Heart left ventricle (tissue), 16 donors: ENCODE measurements at regions not wholly inside any gene's neighbourhood (a gene's known extent, or its start where the extent isn't known, plus 50 kb on each side); places are given as distances from the start of the nearest gene placed in this dataset.

Experiments
- ATAC-seq, 4 donors: fragments of 200-7000 bp; cut with Tn5 transposase; one replicate each; pipeline ENCODE4 v1.9.1; 2020 to 2022; ENCODE audit warnings: moderate library complexity in 4 of 4, mild to moderate bottlenecking in 3 of 4, moderate number of reproducible peaks in 1 of 4
- DNase-seq, 5 donors: peaks; one replicate each; pipeline ENCODE4 v3.0.0-alpha.2; 2020
- H3K27ac ChIP-seq, 12 donors: fragments of 200-600 bp; sonication (generic) in 4 of 12; one replicate each; pipeline versions ENCODE4 v1.5.0 to v1.8.0; 2016 to 2022; ENCODE audit warnings: mild to moderate bottlenecking in 2 of 12
- H3K27me3 ChIP-seq, 9 donors: fragments of 200-600 bp; sonication (generic) in 2 of 9; one replicate each; pipeline versions ENCODE4 v1.5.1 to v1.8.0; 2016 to 2022; ENCODE audit warnings: mild to moderate bottlenecking in 3 of 9
- H3K36me3 ChIP-seq, 9 donors: fragments of 200-600 bp; sonication (generic) in 2 of 9; one replicate each; pipeline versions ENCODE4 v1.5.0 to v1.8.0; 2018 to 2022; ENCODE audit warnings: mild to moderate bottlenecking in 2 of 9
- H3K4me1 ChIP-seq, 12 donors: fragments of 200-600 bp; sonication (generic) in 4 of 12; one replicate each; pipeline versions ENCODE4 v1.5.0 to v1.8.0; 2016 to 2022; ENCODE audit warnings: mild to moderate bottlenecking in 3 of 12
- H3K4me3 ChIP-seq, 12 donors: fragments of 200-600 bp; sonication (generic) in 4 of 12; one replicate each; pipeline versions ENCODE4 v1.5.0 to v1.8.0; 2017 to 2022; ENCODE audit warnings: mild to moderate bottlenecking in 9 of 12, moderate library complexity in 4 of 12
- H3K9me3 ChIP-seq, 12 donors: fragments of 200-600 bp; sonication (generic) in 4 of 12; one replicate each; pipeline versions ENCODE4 v1.5.0 to v1.8.0; 2016 to 2022; ENCODE audit warnings: mild to moderate bottlenecking in 1 of 12
- CTCF ChIP-seq, 12 donors: fragments of 200-600 bp; sonication (generic) in 4 of 12; IDR thresholded peaks; one replicate each; pipeline versions ENCODE4 v1.5.0 to v1.8.0; 2018 to 2022; ENCODE audit warnings: antibody characterized with exemption in 12 of 12, mild to moderate bottlenecking in 5 of 12
- POLR2A ChIP-seq, 2 donors: fragments of 450-650 bp; IDR thresholded peaks; one replicate each; pipeline ENCODE4 v1.6.1; 2017; ENCODE audit warnings: antibody characterized with exemption in 2 of 2, mild to moderate bottlenecking in 2 of 2, moderate library complexity in 2 of 2
- WGBS, 4 donors: extraction: QIAGEN DNeasy Blood & Tissue Kit in 2 of 4; methylation state at CpG; one replicate each; pipeline versions ENCODE4 v1.1.5 to v1.1.7; 2013 to 2018; 5-methylcytosine and 5-hydroxymethylcytosine counted together
- intact Hi-C, 10 donors: fragments of 100-400 bp; cut with DNase I; formaldehyde crosslinking; loops; one replicate each; pipeline versions ENCODE4 v1.11.1 to v1.14.2; 2022
- donor health status: ischemic (EF 13 %, LVEDD 7.1; RV severe dilation, severe dysfunction).
- donor health status: healthy with polysubstance abuse.
- donor health status: DM: no; HTN: yes; CAD: no.
- donor health status: DM: no; HTN: no; CAD: no.
- donor health status: ischemic (EF 25% LVEDD 6.9; RV normal size, moderate dysfunction).
- donor health status: ischemic (EF 25% LVEDD 5.7; RV mildly dilated, moderate dysfunction).
- donor health status: healthy.
- donor health status: DM: yes; HTN: yes; CAD: no.
- donor health status: ischemic (EF 35%, LVEDD 5.7; RV mildly dilated, moderate dysfunction).
- donor health status: nonischemic (EF 11% LVEDD 7.7; RV severe dilation, severe dysfunction).
- donor health status: DM: yes; HTN: yes; CAD: no.
- donor health status: PGD.
- donor health status: ischemic (EF 29% LVEDD 5.4; RV normal size, mild dysfunction).
- donor health status: nonischemic (EF 23%, LVEDD 6.1; RV moderate dilation, normal function).

GRCh38 chr1:221565711-221566110 is 176.2 kb downstream of the DUSP10 start:
- no peak overlapping the region for H3K4me3 ChIP-seq
- TF ChIP-seq CTCF (IDR thresholded peaks at IDR 0.05), result no peak
- DNase-seq (peak in 3 of 5 donors; percentile 26 to 73 (median 61)), ATAC-seq (peak; percentile 92 to 96 (median 96))
- WGBS, 4 donors, result 35 to 43% (median 39%) methylated on average over 5 of the region's 5 CpGs
- H3K36me3 ChIP-seq, result no peaks in the 10 kb centered on the region
- peak overlapping the region in 8 of 12 donors; percentile 1 to 63 (median 41) for H3K27ac ChIP-seq
- no peaks in the 10 kb centered on the region for H3K9me3 ChIP-seq
- intact Hi-C loops, result loop anchor here in 1 of 10 donors (10.0 kb wide), 1 partner anchor 179 kb away; the partner anchor contains the start of gene DUSP10
- no peaks in the 10 kb centered on the region for H3K27me3 ChIP-seq
- peaks cover 0 to 27% (median under 1%) of the 10 kb centered on the region in 12 donors for H3K4me1 ChIP-seq

- Histone ChIP-seq H3K36me3 (no peaks in the 10 kb centered on the region), H3K27ac (no peak overlapping the region), H3K9me3 (no peaks in the 10 kb centered on the region), H3K4me1 (peaks cover 0 to 27% (median under 1%) of the 10 kb centered on the region in 12 donors), H3K4me3 (no peak overlapping the region), H3K27me3 (no peaks in the 10 kb centered on the region)
- TF ChIP-seq POLR2A (IDR thresholded peaks at IDR 0.05), result no peak
- 54 to 62% (median 59%) methylated on average over 3 of the region's 3 CpGs for WGBS, 4 donors
- intact Hi-C loops, result loop anchor here in 1 of 10 donors (10.0 kb wide), 1 partner anchor 177 kb away; the partner anchor contains the start of gene DUSP10
- DNase-seq, result no peak
- no peak for ATAC-seq
These were observed 173.9 kb downstream of the DUSP10 start for GRCh38 chr1:221567859-221568507.

- Histone ChIP-seq H3K4me1 (peaks cover 0 to 17% (median 0%) of the 10 kb centered on the region in 12 donors), H3K27ac (no peak overlapping the region), H3K9me3 (peaks cover 0 to 3% (median 0%) of the 10 kb centered on the region in 12 donors), H3K4me3 (no peak overlapping the region), H3K27me3 (no peaks in the 10 kb centered on the region), H3K36me3 (no peaks in the 10 kb centered on the region)
- WGBS, 4 donors, result 14 to 29% (median 26%) methylated on average over 5 of the region's 5 CpGs
- DNase-seq (peak in 2 of 5 donors; percentile 55 to 69), ATAC-seq (peak in 3 of 4 donors; percentile 58 to 81 (median 75))
- TF ChIP-seq POLR2A (IDR thresholded peaks at IDR 0.05) (no peak), CTCF (IDR thresholded peaks at IDR 0.05) (no peak)
- intact Hi-C loops, result no loop called here
These were observed 168.1 kb downstream of the DUSP10 start for GRCh38 chr1:221573756-221574155.

GRCh38 chr1:221574529-221574928 is 167.4 kb downstream of the DUSP10 start:
- H3K27me3 ChIP-seq, result no peaks in the 10 kb centered on the region
- peaks cover 0 to 3% (median 0%) of the 10 kb centered on the region in 12 donors for H3K9me3 ChIP-seq
- no peaks in the 10 kb centered on the region for H3K36me3 ChIP-seq
- ATAC-seq (no peak), DNase-seq (no peak)
- intact Hi-C loops, result no loop called here
- H3K4me3 ChIP-seq, result no peak overlapping the region
- 94 to 99% (median 98%) methylated on average over 2 of the region's 2 CpGs for WGBS, 4 donors
- TF ChIP-seq CTCF (IDR thresholded peaks at IDR 0.05) (no peak), POLR2A (IDR thresholded peaks at IDR 0.05) (no peak)
- no peak overlapping the region for H3K27ac ChIP-seq
- H3K4me1 ChIP-seq, result peaks cover 0 to 17% (median 0%) of the 10 kb centered on the region in 12 donors
